C4-2B (cell line): ENCODE measurements at regions not wholly inside any gene's neighbourhood (a gene's known extent, or its start where the extent isn't known, plus 50 kb on each side); places are given as distances from the start of the nearest gene placed in this dataset.

ENCODE experiments used
- CTCF ChIP-seq: fragments of 450-650 bp; conservative IDR thresholded peaks from 2 replicates; pipeline ENCODE4 v1.5.1; 2017; ENCODE audit warnings: mild to moderate bottlenecking
- ZFX ChIP-seq: fragments of 450-650 bp; IDR thresholded peaks from 2 replicates; pipeline ENCODE4 v1.6.1; 2017

- no peak for TF ChIP-seq ZFX
- no peak for TF ChIP-seq CTCF
Measured at GRCh38 chr6:91328241-91328640, 741.4 kb upstream of the MAP3K7 start.
